K562 (cell line): ENCODE measurements at regions not wholly inside any gene's neighbourhood (a gene's known extent, or its start where the extent isn't known, plus 50 kb on each side); places are given as distances from the start of the nearest gene placed in this dataset.

Source experiments
- ATAC-seq: fragments of 200-7000 bp; cut with Tn5 transposase; 3 replicates; pipeline ENCODE4 v1.9.1; 2020; ENCODE audit warnings: moderate library complexity
- BruUV-seq: library from RNA; stranded (reverse); fragments of 400-500 nt; replicated peaks from 2 replicates; lab custom pipeline; 2021; lab: Mats Ljungman, UMichigan
- CTCF ChIA-PET: fragments of 300-600 bp; formaldehyde crosslinking; extraction: SDS; loops from one replicate; lab custom pipeline; 2021; ENCODE audit warnings: low intra/inter-chr PET ratio; lab: Yijun Ruan, JAX
- POLR2A ChIA-PET: fragments of 300-600, 350-650 bp; sonication (Branson Sonifier 250); formaldehyde crosslinking; extraction: SDS; loops from one replicate; lab custom pipeline; 2021; ENCODE audit warnings: antibody characterized with exemption, inconsistent platforms; lab: Yijun Ruan, JAX
- DNase-seq, 4 experiments: peaks; one replicate each; pipeline versions ENCODE4 v3.0.0 to v3.0.0-alpha.2; 2011 to 2018; ENCODE audit warnings: low spot score in 3 of 4, mixed read lengths in 3 of 4; ENCODE audit errors: extremely low read depth in 1 of 4
- FAIRE-seq: peaks from 2 replicates; lab custom pipeline; 2011; peaks lifted over from hg19 to GRCh38; lab: Jason Lieb, UNC
- H2AFZ ChIP-seq: 2 replicates; pipeline ENCODE4 v1.6.0; 2011; ENCODE audit warnings: low read depth, low read length, control low read depth, inconsistent platforms
- H3K27ac ChIP-seq: fragments of 200-600 bp; 3 replicates; pipeline ENCODE4 v1.8.0; 2011; ENCODE audit warnings: low read depth, mild to moderate bottlenecking, control low read depth, inconsistent platforms, low read length, moderate library complexity, mixed read lengths; ENCODE audit errors: extremely low read depth
- H3K27me3 ChIP-seq, 2 experiments: fragments of 300-600 bp in 1 of 2; 2 replicates in 1 of 2; 3 replicates in 1 of 2; pipeline versions ENCODE4 v1.6.0 to v1.8.0; 2011; ENCODE audit warnings: inconsistent platforms in 2 of 2, low read length in 2 of 2, mild to moderate bottlenecking in 1 of 2, mixed read lengths in 1 of 2, moderate library complexity in 1 of 2; ENCODE audit not compliant: control insufficient read depth in 2 of 2, insufficient read depth in 2 of 2
- H3K36me3 ChIP-seq: fragments of 300-600 bp; 3 replicates; pipeline ENCODE4 v1.8.0; 2011; ENCODE audit warnings: mild to moderate bottlenecking, low read length, inconsistent platforms; ENCODE audit not compliant: control insufficient read depth, insufficient read depth
- H3K4me1 ChIP-seq, 2 experiments: fragments of 200-600 bp in 1 of 2; replicated peaks in 1 of 2; 2 replicates in 1 of 2; 3 replicates in 1 of 2; pipeline versions ENCODE4 v1.5.1 to v1.8.0; 2011; ENCODE audit warnings: inconsistent platforms in 2 of 2, low read length in 2 of 2, mild to moderate bottlenecking in 1 of 2, mixed read lengths in 1 of 2, moderate library complexity in 1 of 2; ENCODE audit not compliant: control insufficient read depth in 2 of 2, insufficient read depth in 2 of 2
- H3K4me2 ChIP-seq: 2 replicates; pipeline ENCODE4 v1.6.1; 2011; ENCODE audit warnings: low read length, control low read depth, inconsistent platforms, mixed read lengths; ENCODE audit not compliant: insufficient read depth
- H3K4me3 ChIP-seq: fragments of 200-600 bp; sonication (generic), shearing (Covaris generic); 2 replicates; pipeline ENCODE4 v1.5.1; 2016; ENCODE audit warnings: control low read depth, inconsistent platforms
- H3K79me2 ChIP-seq: fragments of 200-600 bp; 3 replicates; pipeline ENCODE4 v1.8.0; 2011; ENCODE audit warnings: low read length, inconsistent platforms; ENCODE audit not compliant: control insufficient read depth, insufficient read depth
- H3K9ac ChIP-seq, 2 experiments: 2 replicates each; pipeline versions ENCODE4 v1.6.0 to v1.6.1; 2011; ENCODE audit warnings: low read depth in 2 of 2, low read length in 2 of 2, control low read depth in 1 of 2, inconsistent platforms in 1 of 2, mild to moderate bottlenecking in 1 of 2, mixed read lengths in 1 of 2; ENCODE audit not compliant: insufficient read depth in 1 of 2
- H3K9me1 ChIP-seq: one replicate; pipeline ENCODE4 v1.6.0; 2011; ENCODE audit warnings: inconsistent platforms, mild to moderate bottlenecking, low read length, moderate library complexity; ENCODE audit not compliant: control insufficient read depth, insufficient read depth
- H3K9me3 ChIP-seq: replicated peaks from 2 replicates; pipeline ENCODE4 v1.5.1; 2011; ENCODE audit warnings: low read depth, low read length, inconsistent platforms; ENCODE audit not compliant: control insufficient read depth, insufficient read depth
- H4K20me1 ChIP-seq: replicated peaks from 2 replicates; pipeline ENCODE4 v1.6.1; 2011; ENCODE audit warnings: low read length, inconsistent platforms, mixed read lengths; ENCODE audit not compliant: control insufficient read depth, insufficient read depth
- CCNT2 ChIP-seq: IDR thresholded peaks from 2 replicates; pipeline ENCODE4 v1.6.1; 2011; ENCODE audit warnings: borderline replicate concordance, low read depth, mild to moderate bottlenecking, moderate library complexity, mixed read lengths, low read length; ENCODE audit not compliant: insufficient read length; ENCODE audit errors: extremely low read depth
- CHD2 ChIP-seq: IDR thresholded peaks from 2 replicates; pipeline ENCODE4 v1.6.1; 2011; ENCODE audit warnings: low read depth, low read length
- HNRNPK ChIP-seq: fragments of 200-400 bp; formaldehyde crosslinking; IDR thresholded peaks from one replicate; pipeline ENCODE4 v1.6.1; 2018; ENCODE audit warnings: mild to moderate bottlenecking, low read depth, low read length; ENCODE audit not compliant: poor library complexity, severe bottlenecking
- KHSRP ChIP-seq: fragments of 450-650 bp; IDR thresholded peaks from 2 replicates; pipeline ENCODE4 v1.6.1; 2017
- PTRF ChIP-seq: fragments of 450-650 bp; IDR thresholded peaks from 2 replicates; pipeline ENCODE4 v1.6.1; 2016; ENCODE audit warnings: mild to moderate bottlenecking, missing genetic modification characterization, missing compliant biosample characterization
- RFX5 ChIP-seq: IDR thresholded peaks from 2 replicates; pipeline ENCODE4 v1.6.1; 2011; ENCODE audit warnings: low read depth, mild to moderate bottlenecking, improper control_type of control experiment, low read length
- RUNX1 ChIP-seq: sonication (generic); IDR thresholded peaks from 2 replicates; pipeline ENCODE4 v1.6.1; 2016; ENCODE audit warnings: antibody characterized with exemption, low read depth
- SMARCA4 ChIP-seq: fragments of 450-650 bp; IDR thresholded peaks from 2 replicates; pipeline ENCODE4 v1.6.1; 2016
- TFE3 ChIP-seq: fragments of 450-650 bp; formaldehyde crosslinking; IDR thresholded peaks from 2 replicates; pipeline ENCODE4 v1.4.0; 2020; ENCODE audit warnings: mild to moderate bottlenecking, mixed read lengths
- ZNF311 ChIP-seq: fragments of 250-450 bp; sonication (Bioruptor Pico); IDR thresholded peaks from 2 replicates; pipeline ENCODE4 v1.4.0; 2020; ENCODE audit warnings: mild to moderate bottlenecking, moderate library complexity
- WGBS: fragments of 100-300 bp; shearing (Covaris generic); methylation state at CpG from one replicate; pipeline ENCODE4 v1.1.6; 2016; ENCODE audit warnings: low coverage, mixed read lengths; ENCODE audit not compliant: insufficient coverage; ENCODE audit errors: missing lambda C conversion rate; 5-methylcytosine and 5-hydroxymethylcytosine counted together
- in situ Hi-C: fragments of 300-500 bp; cut with MboI; formaldehyde crosslinking; loops from 4 replicates; pipeline ENCODE4 v1.15.0; 2018; ENCODE audit warnings: inconsistent platforms, mixed read lengths
- intact Hi-C: fragments of 100-400 bp; cut with micrococcal nuclease; formaldehyde crosslinking; loops from 2 replicates; pipeline ENCODE4 v1.14.2; 2022
- TF ChIP-seq, protein P1 (sequence below): fragments of 250-450 bp; sonication (Bioruptor Pico); IDR thresholded peaks from 2 replicates; pipeline ENCODE4 v1.5.0; 2021
- TF ChIP-seq, protein P2 (sequence below): IDR thresholded peaks from 2 replicates; pipeline ENCODE4 v1.6.1; 2011; ENCODE audit warnings: borderline replicate concordance, low read depth, mild to moderate bottlenecking, moderate library complexity, low read length; ENCODE audit not compliant: insufficient read depth, poor library complexity, severe bottlenecking

DNA sequence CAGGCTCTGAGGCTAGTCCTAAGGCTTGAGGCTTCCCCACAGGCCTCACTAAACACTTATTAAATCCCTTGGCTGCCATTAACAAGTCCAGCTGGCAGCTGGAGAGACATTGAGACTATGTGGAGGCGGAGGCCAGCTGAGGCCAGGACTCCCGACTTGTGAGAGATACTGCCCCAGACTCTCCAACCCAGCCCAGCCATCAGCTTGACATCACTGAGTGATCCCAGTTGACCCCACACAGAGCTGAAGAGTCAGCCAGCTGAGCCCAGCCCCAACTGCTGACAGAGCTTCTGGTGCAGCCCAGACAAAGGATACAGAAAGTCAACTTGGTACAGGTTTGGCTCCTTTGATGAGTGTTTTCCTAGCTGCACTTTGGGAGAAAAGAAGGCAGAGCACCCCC, 343.1 kb downstream of the C16orf95 start:
- no TSS peak for BruUV-seq
- Histone ChIP-seq H3K27ac (no peak overlapping the region), H3K4me1 (no peaks in the 10 kb centered on the region), H3K36me3 (no peaks in the 10 kb centered on the region), H3K9ac (no peak overlapping the region), H3K4me3 (no peak overlapping the region), H3K9me3 (no peaks in the 10 kb centered on the region), H2AFZ (no peak overlapping the region), H3K27me3 (peaks cover 2 to 21% of the 10 kb centered on the region in 2 experiments), H3K79me2 (no peaks in the 10 kb centered on the region), H3K9me1 (no peaks in the 10 kb centered on the region), H4K20me1 (0 out of 2 replicates have a peak, but pooled peaks cover 4% of the 10 kb centered on the region), H3K4me2 (no peak overlapping the region)
- CTCF ChIA-PET: no interaction called here
- no peak for ATAC-seq
- no peak for FAIRE-seq
- DNase-seq: no peak
- intact Hi-C loops (no loop called here), in situ Hi-C loops (no loop called here)
- TF ChIP-seq RUNX1 (no peak), KHSRP (no peak), CHD2 (no peak), HNRNPK (no peak), ZNF311 (CRISPR knock-in tag) (no peak)
- 0% methylated on average over 2 of the region's 2 CpGs for WGBS
- POLR2A ChIA-PET: interaction anchor here (0.6 kb wide), 1 partner anchor 229 kb away, joined by 3 read pairs; no protein-coding TSS in a partner anchor

DNA sequence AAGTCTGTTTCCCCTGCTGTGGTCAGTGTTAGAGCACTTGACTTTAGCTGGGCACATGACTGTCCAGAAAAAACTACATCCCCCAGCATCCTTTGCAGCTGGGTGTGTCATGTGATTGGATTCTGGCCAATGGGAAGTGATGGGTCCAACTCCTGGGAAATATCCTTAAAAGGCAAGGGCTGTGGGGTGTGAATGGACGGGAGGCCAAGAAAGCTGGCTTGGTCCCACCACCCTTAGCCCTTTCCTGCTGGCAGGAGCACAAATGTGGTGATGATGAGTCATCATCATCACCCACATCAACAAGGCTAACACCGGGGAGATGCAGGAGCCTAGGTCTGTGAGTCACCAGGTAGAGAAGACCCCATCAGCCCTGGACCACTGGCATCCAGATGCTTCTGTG, 341.7 kb downstream of the C16orf95 start:
- BruUV-seq: no TSS peak
- no peak for TF ChIP-seq PTRF (tag)
- TF ChIP-seq, protein P1, sequence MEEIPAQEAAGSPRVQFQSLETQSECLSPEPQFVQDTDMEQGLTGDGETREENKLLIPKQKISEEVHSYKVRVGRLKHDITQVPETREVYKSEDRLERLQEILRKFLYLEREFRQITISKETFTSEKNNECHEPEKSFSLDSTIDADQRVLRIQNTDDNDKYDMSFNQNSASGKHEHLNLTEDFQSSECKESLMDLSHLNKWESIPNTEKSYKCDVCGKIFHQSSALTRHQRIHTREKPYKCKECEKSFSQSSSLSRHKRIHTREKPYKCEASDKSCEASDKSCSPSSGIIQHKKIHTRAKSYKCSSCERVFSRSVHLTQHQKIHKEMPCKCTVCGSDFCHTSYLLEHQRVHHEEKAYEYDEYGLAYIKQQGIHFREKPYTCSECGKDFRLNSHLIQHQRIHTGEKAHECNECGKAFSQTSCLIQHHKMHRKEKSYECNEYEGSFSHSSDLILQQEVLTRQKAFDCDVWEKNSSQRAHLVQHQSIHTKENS (CRISPR knock-in tag): no peak
- no peak for TF ChIP-seq SMARCA4
- TF ChIP-seq CCNT2: no peak
- TF ChIP-seq, protein P2, sequence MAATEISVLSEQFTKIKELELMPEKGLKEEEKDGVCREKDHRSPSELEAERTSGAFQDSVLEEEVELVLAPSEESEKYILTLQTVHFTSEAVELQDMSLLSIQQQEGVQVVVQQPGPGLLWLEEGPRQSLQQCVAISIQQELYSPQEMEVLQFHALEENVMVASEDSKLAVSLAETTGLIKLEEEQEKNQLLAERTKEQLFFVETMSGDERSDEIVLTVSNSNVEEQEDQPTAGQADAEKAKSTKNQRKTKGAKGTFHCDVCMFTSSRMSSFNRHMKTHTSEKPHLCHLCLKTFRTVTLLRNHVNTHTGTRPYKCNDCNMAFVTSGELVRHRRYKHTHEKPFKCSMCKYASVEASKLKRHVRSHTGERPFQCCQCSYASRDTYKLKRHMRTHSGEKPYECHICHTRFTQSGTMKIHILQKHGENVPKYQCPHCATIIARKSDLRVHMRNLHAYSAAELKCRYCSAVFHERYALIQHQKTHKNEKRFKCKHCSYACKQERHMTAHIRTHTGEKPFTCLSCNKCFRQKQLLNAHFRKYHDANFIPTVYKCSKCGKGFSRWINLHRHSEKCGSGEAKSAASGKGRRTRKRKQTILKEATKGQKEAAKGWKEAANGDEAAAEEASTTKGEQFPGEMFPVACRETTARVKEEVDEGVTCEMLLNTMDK: no peak
- TF ChIP-seq TFE3 (CRISPR knock-in tag): peak; percentile 95
- TF ChIP-seq RFX5: no peak

More for the DNA sequence above, 341.7 kb downstream of the C16orf95 start:
- H3K36me3 ChIP-seq: no peaks in the 10 kb centered on the region
- FAIRE-seq: peak; percentile 93
- no peaks in the 10 kb centered on the region for H3K9me3 ChIP-seq
- intact Hi-C loops: no loop called here
- no peaks in the 10 kb centered on the region for H3K9me1 ChIP-seq
- no peak overlapping the region for H3K4me3 ChIP-seq
- no peak overlapping the region for H3K27ac ChIP-seq
- ChIA-PET CTCF (no interaction called here), POLR2A (interaction anchor here (0.6 kb wide), 1 partner anchor 148 kb away, joined by 6 read pairs; no protein-coding TSS in a partner anchor)
- DNase-seq: peak; percentile 47 to 81 (median 68)
- H3K27me3 ChIP-seq: peaks cover 0 to 8% of the 10 kb centered on the region in 2 experiments; a peak in 4 of 5 replicates
- 0% methylated on average over 2 of the region's 2 CpGs for WGBS
- H2AFZ ChIP-seq: no peak overlapping the region
- peak; percentile 94 for ATAC-seq
- in situ Hi-C loops: no loop called here
- no peak overlapping the region for H3K4me2 ChIP-seq
- H3K79me2 ChIP-seq: no peaks in the 10 kb centered on the region
- no peaks in the 10 kb centered on the region for H3K4me1 ChIP-seq
- H4K20me1 ChIP-seq: 0 out of 2 replicates have a peak, but pooled peaks cover 4% of the 10 kb centered on the region
- no peak overlapping the region for H3K9ac ChIP-seq
